ENCODE measurements at regions not wholly inside any gene's neighbourhood (a gene's known extent, or its start where the extent isn't known, plus 50 kb on each side); places are given as distances from the start of the nearest gene placed in this dataset.

DNA sequence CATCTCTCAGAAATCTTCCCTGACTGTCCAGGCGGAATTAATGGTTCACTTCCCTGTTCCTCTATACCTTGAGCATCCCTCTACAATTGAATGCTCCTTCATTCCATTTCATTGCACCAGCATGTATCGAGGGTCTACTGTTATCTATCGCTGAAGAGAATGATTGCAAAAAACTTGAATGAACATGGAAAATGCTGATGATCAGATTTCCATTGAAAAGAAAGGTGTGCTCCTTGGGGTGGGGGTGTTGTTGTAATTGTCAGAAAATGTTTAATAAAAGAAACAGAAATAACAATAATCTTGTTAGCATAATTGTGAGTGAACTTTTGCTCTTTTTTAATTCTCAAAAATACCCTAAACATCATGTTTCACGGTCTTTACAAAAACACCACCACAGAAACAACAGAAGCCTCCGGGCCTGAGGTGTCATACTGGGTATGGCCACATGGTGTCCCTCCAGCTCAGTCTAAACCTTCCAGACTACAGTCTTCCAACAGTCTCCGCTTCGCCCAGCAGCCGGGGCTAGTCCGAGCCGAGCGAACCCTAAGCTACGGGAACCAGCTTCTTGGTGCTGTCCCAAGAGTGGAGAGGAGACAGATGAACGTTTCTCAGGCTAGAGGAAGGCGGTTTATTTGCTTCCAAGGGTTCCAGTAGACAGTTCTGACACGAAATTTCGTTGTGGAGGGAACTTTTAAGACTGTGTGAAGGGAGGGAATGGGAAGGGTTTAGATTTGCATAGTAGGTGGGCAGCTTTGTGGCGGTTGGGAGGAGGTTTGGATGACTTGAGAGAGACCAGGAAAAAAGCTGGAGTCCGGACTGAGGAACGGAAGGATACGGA lies 75.8 kb upstream of the ZBED5 start:
- Histone ChIP-seq H3K4me1 (ENCODE audit: insufficient read depth, low read length) (peaks cover 10% of the 10 kb centered on the region), H2AFZ (ENCODE audit: low read length) (peak overlapping the region; percentile 99), H3K27me3 (ENCODE audit: insufficient read depth, low read length) (no peaks in the 10 kb centered on the region), H3K4me3 (ENCODE audit: insufficient read depth, low read length) (peak overlapping the region; percentile 79), H3K4me2 (ENCODE audit: insufficient read depth, low read length) (peak overlapping the region; percentile 100), H4K20me1 (ENCODE audit: insufficient read depth, low read length) (no peaks in the 10 kb centered on the region), H3K27ac (ENCODE audit: low read depth, low read length) (peak overlapping the region; percentile 51), H3K79me2 (ENCODE audit: insufficient read depth, low read length) (no peaks in the 10 kb centered on the region), H3K36me3 (ENCODE audit: insufficient read depth, low read length) (no peaks in the 10 kb centered on the region), H3K9me3 (ENCODE audit: low read depth, low read length) (no peaks in the 10 kb centered on the region)
- TF ChIP-seq, protein P1, sequence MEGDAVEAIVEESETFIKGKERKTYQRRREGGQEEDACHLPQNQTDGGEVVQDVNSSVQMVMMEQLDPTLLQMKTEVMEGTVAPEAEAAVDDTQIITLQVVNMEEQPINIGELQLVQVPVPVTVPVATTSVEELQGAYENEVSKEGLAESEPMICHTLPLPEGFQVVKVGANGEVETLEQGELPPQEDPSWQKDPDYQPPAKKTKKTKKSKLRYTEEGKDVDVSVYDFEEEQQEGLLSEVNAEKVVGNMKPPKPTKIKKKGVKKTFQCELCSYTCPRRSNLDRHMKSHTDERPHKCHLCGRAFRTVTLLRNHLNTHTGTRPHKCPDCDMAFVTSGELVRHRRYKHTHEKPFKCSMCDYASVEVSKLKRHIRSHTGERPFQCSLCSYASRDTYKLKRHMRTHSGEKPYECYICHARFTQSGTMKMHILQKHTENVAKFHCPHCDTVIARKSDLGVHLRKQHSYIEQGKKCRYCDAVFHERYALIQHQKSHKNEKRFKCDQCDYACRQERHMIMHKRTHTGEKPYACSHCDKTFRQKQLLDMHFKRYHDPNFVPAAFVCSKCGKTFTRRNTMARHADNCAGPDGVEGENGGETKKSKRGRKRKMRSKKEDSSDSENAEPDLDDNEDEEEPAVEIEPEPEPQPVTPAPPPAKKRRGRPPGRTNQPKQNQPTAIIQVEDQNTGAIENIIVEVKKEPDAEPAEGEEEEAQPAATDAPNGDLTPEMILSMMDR (IDR thresholded peaks at IDR 0.05; ENCODE audit: extremely low read depth, low read depth, low read length) = peak; percentile 99
- peak; percentile 94 for DNase-seq (ENCODE audit: insufficient read length, low spot score, missing footprints)

- no peak overlapping the region for H3K4me3 ChIP-seq (ENCODE audit: insufficient read depth, low read length)
- TF ChIP-seq, protein P1 (IDR thresholded peaks at IDR 0.05; ENCODE audit: extremely low read depth, low read depth, low read length) = no peak
These were observed 75.1 kb upstream of the ZBED5 start for GRCh38 chr11:10932976-10933375.

DNA sequence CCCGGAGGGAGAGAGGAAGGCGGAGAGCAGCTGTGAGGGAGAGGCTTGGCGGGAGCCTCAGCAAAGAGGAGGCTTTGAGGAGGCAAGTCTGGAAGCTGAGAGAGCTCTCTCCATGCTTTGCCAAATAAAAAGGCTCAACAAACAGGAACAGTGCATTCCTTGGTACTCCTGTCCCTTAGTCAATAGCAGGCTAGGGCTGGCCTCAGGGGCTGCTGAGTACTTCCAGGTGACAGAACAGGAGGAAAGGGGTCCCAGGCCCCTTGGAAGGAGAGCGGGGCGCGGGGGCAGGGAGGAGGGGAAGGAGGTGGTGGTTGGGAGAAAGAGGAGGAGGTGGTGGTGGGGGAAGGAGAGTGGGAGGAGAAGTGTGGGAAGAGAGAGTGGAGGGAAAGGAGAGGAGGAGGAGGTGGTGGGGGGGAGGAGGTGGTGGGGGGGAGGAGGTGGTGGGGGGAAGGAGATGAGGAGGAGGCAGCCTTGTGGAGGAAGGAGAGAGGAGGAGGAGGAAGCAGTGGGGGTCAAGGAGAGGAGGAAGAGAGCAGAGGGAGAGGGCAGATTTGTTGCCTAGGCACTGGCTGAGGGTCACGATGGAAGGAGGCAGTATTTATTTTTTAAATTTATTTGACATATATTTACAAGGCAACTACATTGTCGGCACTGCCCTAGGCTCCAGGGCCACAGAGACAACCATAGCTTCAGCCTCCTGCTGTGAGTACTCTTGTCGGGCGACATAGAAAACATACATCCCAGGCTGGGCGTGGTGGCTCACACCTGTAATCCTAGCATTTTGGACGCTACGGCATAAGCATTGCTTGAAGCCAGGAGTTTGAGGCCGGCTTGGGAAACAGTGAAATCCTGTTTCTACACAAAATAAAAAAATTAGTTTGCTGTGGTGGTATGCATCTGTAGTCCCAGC lies 74.2 kb upstream of the ZBED5 start:
- Histone ChIP-seq H2AFZ (ENCODE audit: low read length) (peak overlapping the region; percentile 81), H3K36me3 (ENCODE audit: insufficient read depth, low read length) (no peaks in the 10 kb centered on the region), H3K27ac (ENCODE audit: low read depth, low read length) (peak overlapping the region; percentile 86), H3K4me1 (ENCODE audit: insufficient read depth, low read length) (peaks cover 17% of the 10 kb centered on the region), H3K4me3 (ENCODE audit: insufficient read depth, low read length) (peak overlapping the region; percentile 77), H3K4me2 (ENCODE audit: insufficient read depth, low read length) (peak overlapping the region; percentile 92), H3K27me3 (ENCODE audit: insufficient read depth, low read length) (no peaks in the 10 kb centered on the region), H4K20me1 (ENCODE audit: insufficient read depth, low read length) (no peaks in the 10 kb centered on the region), H3K9me3 (ENCODE audit: low read depth, low read length) (no peaks in the 10 kb centered on the region), H3K79me2 (ENCODE audit: insufficient read depth, low read length) (no peaks in the 10 kb centered on the region)
- DNase-seq (ENCODE audit: insufficient read length, low spot score, missing footprints) = no peak
- TF ChIP-seq, protein P1 (IDR thresholded peaks at IDR 0.05; ENCODE audit: extremely low read depth, low read depth, low read length) = no peak

More at GRCh38 chr11:10932976-10933375, 75.1 kb upstream of the ZBED5 start:
- Histone ChIP-seq H4K20me1 (ENCODE audit: insufficient read depth, low read length) (no peaks in the 10 kb centered on the region), H3K27ac (ENCODE audit: low read depth, low read length) (no peak overlapping the region), H3K79me2 (ENCODE audit: insufficient read depth, low read length) (no peaks in the 10 kb centered on the region), H3K4me1 (ENCODE audit: insufficient read depth, low read length) (peaks cover 10% of the 10 kb centered on the region), H3K27me3 (ENCODE audit: insufficient read depth, low read length) (no peaks in the 10 kb centered on the region), H3K4me2 (ENCODE audit: insufficient read depth, low read length) (no peak overlapping the region), H2AFZ (ENCODE audit: low read length) (no peak overlapping the region), H3K9me3 (ENCODE audit: low read depth, low read length) (no peaks in the 10 kb centered on the region), H3K36me3 (ENCODE audit: insufficient read depth, low read length) (no peaks in the 10 kb centered on the region)
- no peak for DNase-seq (ENCODE audit: insufficient read length, low spot score, missing footprints)
